Upper lobe of left lung (tissue), 4 donors: ENCODE measurements at regions not wholly inside any gene's neighbourhood (a gene's known extent, or its start where the extent isn't known, plus 50 kb on each side); places are given as distances from the start of the nearest gene placed in this dataset.

Source experiments
- CTCF ChIP-seq, 6 experiments: fragments of 450-650 bp in 4 of 6; fragments of 200-600 bp in 2 of 6; sonication (generic) in 2 of 6; IDR thresholded peaks; one replicate each; pipeline ENCODE4 v1.5.1; 2016 to 2019; ENCODE audit warnings: antibody characterized with exemption in 6 of 6
- POLR2AphosphoS5 ChIP-seq, 2 donors: sonication (generic); formaldehyde crosslinking; IDR thresholded peaks; one replicate each; pipeline ENCODE4 v1.5.1; 2017; ENCODE audit warnings: antibody characterized with exemption in 2 of 2

- TF ChIP-seq CTCF (IDR thresholded peaks at IDR 0.05), result no peak
- no peak for TF ChIP-seq POLR2AphosphoS5 (IDR thresholded peaks at IDR 0.05)
Measured at GRCh38 chr18:65403534-65403933, 347.3 kb upstream of the CDH7 start.
